Stomach (tissue), 4 donors: ENCODE measurements at regions not wholly inside any gene's neighbourhood (a gene's known extent, or its start where the extent isn't known, plus 50 kb on each side); places are given as distances from the start of the nearest gene placed in this dataset.

Experiments
- CTCF ChIP-seq, 7 experiments: fragments of 450-650 bp in 4 of 7; fragments of 200-600 bp in 3 of 7; sonication (generic) in 3 of 7; IDR thresholded peaks; one replicate each; pipeline ENCODE4 v1.5.1; 2016 to 2019; ENCODE audit warnings: antibody characterized with exemption in 7 of 7, control low read depth in 2 of 7, mild to moderate bottlenecking in 1 of 7
- EP300 ChIP-seq: sonication (generic); formaldehyde crosslinking; IDR thresholded peaks from one replicate; pipeline ENCODE4 v1.6.1; 2017; ENCODE audit warnings: antibody characterized with exemption
- POLR2A ChIP-seq, 4 donors: fragments of 450-650 bp; IDR thresholded peaks; one replicate each; pipeline ENCODE4 v1.6.1; 2016; ENCODE audit warnings: antibody characterized with exemption in 4 of 4, control low read depth in 2 of 4, mild to moderate bottlenecking in 1 of 4, moderate library complexity in 1 of 4
- POLR2AphosphoS5 ChIP-seq, 3 donors: sonication (generic); formaldehyde crosslinking; IDR thresholded peaks; one replicate each; pipeline ENCODE4 v1.6.1; 2016; ENCODE audit warnings: antibody characterized with exemption in 3 of 3

- TF ChIP-seq CTCF (IDR thresholded peaks at IDR 0.05) (peak in 2 of 7 experiments; percentile 36), POLR2AphosphoS5 (IDR thresholded peaks at IDR 0.05) (no peak), POLR2A (IDR thresholded peaks at IDR 0.05) (no peak), EP300 (no peak)
Measured at GRCh38 chr4:107519053-107519452, 201.0 kb downstream of the PAPSS1 start.
